Hepatic stellate cell (primary cell): ENCODE measurements at regions not wholly inside any gene's neighbourhood (a gene's known extent, or its start where the extent isn't known, plus 50 kb on each side); places are given as distances from the start of the nearest gene placed in this dataset.

Experiments
- DNase-seq: peaks from one replicate; pipeline ENCODE4 v3.0.0; 2011; ENCODE audit warnings: low spot score

DNA sequence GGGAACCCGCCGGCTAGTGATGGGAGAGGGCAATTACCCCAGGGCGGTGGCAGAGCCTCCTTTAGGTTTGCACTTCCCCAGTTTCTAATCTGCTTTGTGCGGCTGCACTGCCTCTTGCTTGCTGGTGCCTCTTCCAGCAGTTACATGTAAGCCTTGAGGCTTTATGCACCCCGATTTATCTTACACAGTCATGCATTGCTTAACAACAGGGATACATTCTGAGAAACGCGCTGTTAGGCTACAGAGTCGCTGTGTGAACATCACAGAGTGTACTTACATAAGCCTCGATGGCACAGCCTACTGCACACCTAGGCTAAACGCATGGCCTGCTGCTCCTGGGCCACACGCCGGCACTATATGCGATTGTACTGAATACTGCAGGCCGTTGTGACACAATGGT lies 155.6 kb upstream of the MKI67 start:
- DNase-seq, result no peak

DNA sequence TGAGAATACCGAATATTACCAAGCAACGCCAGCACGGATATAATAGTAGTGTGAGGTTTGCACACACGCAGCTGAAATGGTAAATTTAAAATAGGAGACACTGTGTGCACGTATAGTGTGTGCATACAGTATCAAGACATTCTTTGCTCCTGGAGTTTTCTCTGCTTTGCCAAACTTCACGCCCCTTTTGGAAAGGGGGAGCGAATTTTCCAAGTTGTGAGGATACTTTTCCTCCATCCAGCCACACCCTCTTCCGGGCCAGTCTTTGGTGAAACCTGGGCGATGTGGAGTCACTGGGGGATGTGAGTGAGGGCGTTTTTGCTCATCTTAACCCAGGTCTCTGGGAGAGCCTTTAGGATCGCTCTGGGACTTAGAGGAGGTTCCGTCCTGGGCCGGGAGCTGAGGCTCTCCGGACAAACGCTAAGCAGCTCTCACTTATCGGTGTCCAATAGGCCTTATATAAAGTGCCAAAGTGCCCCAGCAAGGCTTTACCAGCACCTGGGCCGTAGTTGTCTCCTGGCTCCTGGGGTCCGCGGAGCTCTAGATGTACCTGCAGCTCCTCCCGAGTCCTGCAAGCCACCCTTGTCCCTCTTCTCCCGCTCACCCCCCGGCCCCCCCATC lies 160.0 kb upstream of the MKI67 start:
- no peak for DNase-seq

- DNase-seq, result no peak
These were observed 160.7 kb upstream of the MKI67 start for GRCh38 chr10:128286762-128287500.

GRCh38 chr10:128287921-128288320 lies 161.7 kb upstream of the MKI67 start:
- no peak for DNase-seq

DNA sequence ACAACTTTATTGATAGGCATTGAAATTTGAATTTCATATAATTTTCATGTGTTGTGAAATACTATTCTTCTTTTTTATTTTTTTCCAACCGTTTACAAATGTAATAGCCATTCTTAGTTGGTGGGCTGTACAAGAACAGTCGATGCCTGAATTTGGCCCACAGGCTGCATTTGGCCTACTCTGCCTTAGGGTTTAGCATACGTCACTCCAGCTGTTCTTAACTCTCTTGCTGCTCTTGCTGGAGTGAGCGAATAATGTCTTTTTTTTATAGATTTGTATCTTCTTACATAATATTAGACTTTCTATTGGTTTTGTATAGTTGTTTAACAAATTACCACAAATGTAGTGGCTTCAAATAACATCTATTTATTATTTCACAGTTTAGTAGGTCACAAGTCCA lies 163.4 kb upstream of the MKI67 start:
- DNase-seq, result no peak

DNA sequence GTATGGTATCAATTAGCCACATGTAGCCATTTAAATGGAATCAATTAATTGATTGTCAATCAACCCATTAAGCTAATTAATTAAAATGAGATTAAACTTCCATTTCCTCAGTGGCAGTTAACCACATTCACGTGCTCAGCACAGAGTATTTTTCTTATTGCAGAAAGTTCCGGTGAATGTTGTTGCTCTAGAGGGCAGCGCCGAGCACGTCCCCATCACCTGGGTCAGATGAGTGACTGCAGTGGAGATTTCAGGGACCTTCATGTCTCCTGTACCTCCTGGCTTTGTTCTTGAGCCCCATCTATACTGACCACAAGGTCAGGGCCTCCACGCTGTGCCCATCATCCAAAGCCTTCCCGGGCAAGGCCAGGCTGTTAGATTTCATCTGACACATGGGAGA lies 168.8 kb upstream of the MKI67 start:
- no peak for DNase-seq

DNA sequence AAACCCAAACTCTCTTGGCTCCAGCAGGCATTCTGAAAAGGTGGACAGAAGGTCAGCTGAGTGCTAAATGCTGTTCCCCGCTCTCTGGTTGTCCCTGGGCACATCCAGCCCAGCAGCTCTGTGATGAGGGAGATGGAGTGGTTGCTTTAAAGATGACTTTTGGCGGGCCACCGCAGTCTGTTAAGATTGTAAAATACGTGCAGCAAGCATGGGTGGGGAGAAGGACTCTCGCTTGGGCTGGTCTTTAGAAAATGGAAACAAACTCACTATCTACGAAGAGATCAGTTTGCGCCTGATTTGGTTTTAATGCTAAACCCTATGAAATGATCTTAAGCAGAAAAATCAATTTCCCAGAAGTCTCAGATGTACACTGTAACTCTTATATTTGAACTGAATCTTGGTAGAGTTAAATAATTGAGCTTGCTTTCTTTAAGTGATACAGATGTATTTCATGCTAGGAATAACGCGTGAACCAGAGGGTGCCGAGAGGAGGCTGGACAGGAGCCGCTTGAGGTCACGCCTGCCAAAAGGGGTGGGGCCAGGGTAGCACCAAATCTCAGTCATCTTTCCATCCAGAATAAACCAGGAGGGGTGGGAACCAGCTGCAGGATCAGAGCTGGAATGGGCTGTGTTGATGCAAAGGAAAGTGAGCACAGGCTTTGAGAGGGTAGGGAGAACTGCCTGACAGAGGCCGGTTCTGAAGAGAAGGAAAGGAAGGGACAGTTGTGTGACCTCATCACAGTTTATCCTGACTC lies 170.2 kb upstream of the MKI67 start:
- DNase-seq, result no peak

DNA sequence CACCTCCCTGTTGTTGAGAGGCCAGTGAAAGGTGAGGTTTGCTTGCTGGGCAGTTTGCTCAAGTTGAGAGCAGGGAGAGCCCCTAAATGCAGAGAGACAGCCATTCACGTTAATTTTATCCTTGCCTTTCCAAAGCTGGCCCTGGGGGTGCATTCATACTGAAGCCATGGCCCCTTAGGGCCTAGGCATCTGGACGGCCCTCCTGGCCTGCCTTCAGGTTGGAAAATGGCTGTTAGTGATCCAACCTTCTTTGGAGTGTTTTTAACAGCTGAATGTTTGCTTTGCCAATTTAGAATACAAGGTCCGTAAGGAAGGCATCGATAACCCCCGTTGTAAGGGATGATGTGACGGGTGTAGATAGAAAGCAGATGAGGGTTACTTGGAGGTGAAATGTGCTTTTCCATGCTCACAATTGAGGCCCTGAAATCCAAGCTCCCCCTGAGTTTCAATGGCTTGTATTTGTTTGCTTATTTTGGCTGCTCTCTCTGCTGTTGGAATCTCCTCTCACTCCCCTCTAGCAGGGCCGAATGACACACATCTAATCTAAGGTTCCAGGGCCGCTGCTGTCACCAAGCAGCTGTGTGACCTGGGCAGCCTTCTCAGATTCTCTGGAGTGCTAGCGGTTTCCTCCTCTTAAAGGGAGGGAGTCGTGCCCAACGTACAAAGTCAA lies 171.6 kb upstream of the MKI67 start:
- no peak for DNase-seq

- no peak for DNase-seq
These were observed 172.4 kb upstream of the MKI67 start for GRCh38 chr10:128298587-128298986.

DNA sequence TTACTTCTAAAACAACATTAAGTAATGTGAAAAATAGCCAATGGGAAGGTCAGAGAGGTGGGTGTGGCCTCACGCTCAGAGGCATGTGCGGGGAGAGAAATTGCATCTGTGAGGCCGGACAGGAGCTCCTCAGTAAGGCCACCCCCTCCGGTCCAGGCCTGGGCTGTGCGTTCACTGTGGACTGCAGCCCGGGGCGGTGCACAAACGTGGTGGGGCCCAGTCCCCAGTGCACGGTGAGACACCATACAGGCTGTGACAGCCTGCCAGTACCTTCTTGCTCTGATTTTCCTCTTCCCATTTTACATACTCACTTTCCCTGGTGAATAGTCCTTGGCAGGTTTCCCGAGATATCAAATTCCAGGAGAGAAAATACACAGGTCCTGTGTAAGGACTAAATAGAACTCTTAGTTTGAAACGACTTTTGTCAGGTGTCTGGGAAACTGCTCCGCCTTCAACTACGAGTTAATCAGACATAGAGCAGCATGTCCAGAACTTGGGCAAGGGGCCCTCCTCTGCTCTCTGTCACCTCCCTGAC lies 174.1 kb upstream of the MKI67 start:
- no peak for DNase-seq

DNA sequence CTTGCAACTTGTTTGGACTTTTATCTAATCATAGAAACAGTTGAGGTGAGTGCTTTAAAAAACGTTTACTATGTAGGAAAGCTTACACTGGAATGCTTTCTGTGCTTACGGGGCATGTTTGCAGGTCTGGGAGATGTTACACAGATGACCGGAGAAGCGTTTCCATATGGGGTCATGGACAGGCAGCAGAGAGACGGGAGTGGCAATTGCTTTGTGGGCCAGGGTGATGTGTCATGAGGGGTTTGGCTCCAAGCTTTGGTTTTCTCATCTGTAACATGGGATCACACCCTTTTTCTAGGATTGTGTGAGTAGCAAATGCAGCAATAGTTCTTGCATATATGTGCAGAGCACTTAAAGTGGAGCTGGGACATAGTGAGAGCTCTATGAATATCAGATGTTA lies 174.8 kb upstream of the MKI67 start:
- no peak for DNase-seq

DNA sequence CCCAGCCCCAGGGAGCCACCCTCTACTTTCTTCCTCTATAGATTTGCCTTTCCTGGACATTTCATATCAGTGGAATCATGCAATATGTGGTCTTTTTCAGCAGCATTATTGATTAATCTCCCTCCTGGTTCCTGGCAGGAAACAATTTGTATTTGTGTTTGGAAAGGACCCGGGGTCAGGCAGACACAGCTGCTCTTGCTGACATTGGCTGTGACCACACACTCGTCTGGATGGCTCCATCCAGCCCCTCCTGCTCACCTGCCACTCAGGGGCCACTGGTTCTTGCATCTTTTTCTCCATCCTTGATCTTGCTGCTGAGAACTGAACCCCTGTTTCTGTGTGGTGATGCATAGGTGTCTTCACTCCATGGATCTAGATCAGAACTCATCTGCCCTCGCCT lies 176.6 kb upstream of the MKI67 start:
- DNase-seq, result no peak

DNA sequence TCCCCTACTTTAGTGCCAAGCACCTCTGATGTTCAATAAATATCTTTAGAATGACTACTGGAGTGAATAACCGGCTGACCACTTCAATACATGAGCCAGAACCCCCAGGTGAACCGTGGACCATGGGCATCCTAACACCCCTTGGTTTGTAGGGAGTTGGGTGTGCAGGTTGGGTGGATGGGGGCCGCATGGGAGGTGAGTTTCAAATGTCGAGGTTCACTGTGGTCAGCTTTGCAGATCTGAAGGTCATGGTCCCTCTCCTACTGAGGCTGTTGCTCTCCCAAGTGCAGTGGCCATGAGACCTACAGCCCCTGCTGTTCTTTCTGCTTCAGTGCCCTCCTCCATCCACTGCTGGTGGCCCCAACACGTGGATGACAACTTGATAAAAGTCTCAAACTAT lies 178.0 kb upstream of the MKI67 start:
- DNase-seq, result no peak

DNA sequence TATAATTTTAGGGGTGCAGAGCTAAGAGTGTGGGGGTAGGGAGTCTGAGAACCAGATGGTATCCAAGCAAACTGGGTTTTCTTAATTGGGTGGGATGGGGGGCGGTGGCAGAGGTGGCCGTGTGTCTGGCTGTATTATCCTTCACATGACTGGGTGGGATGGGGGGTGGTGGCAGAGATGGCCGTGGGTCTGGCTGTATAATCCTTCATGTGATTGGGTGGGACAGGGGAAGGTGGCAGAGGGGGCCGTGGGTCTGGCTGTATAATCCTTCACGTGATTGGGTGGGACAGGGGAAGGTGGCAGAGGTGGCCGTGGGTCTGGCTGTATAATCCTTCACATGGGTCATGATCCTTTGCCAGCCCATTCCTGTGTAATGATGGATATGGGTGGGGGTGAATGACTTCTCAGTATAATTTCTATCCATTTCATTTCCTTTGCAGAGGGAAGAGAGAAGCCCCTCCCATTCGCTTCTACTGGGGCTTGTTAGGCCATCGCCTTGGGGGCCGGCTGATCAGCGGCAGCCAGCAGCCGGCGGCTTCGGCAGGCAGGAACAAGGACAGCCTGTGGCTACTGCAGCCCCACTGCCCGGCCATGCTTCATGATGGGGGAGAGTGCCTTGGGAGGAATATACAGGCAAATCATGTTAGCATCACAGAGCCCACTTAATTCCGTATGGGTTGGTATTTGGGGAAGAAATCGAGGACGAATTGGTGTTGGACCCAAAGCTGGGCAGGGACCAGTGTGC lies 179.6 kb upstream of the MKI67 start:
- DNase-seq, result no peak

- DNase-seq, result no peak
These were observed 180.3 kb upstream of the MKI67 start for GRCh38 chr10:128306535-128306934.

GRCh38 chr10:128306966-128307365 lies 180.7 kb upstream of the MKI67 start:
- DNase-seq, result no peak

DNA sequence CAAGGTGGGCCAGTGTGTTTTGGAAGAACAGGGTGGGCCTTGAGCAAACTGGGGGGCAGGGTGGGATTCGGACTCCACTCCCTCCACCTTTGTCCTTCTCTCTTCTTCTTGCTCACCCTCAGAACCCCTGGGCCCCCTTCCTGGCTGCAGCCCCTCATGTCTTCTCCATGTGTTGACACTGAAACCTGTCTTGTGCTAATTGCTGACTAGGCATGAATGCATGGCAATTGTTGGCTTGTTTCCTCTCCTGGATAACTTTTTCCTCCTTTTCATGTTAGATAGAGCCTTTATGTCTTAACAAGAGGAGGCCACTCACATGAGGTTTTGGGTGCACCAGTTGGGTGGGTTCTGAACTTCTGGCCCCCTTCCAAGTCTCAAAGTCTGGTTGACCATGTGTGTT lies 181.6 kb upstream of the MKI67 start:
- DNase-seq, result no peak

- DNase-seq, result no peak
These were observed 184.9 kb upstream of the MKI67 start for GRCh38 chr10:128310971-128311658.

GRCh38 chr10:128312250-128312649 lies 186.0 kb upstream of the MKI67 start:
- DNase-seq, result no peak

DNA sequence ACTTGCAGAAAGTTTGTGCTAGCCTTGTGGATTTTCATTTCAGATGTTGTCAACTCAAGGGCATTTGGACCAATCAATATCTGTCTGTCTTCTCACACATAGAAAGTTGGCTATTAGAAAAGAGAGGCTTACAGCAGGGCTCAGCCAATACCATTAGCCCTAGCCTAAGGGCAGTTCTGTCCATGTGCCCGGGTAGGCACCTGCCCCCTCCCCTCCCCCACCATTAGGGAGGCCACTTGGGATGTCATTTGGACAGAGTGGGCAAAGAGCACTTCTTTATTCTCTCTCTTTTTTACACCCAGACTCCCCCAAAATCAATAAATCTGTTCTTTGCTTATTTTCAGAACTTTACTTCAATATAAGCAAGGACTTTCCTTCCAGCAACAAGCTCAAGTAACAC lies 188.5 kb upstream of the MKI67 start:
- DNase-seq, result no peak

GRCh38 chr10:128316121-128316726 lies 190.0 kb upstream of the MKI67 start:
- no peak for DNase-seq
